ENCODE measurements at regions not wholly inside any gene's neighbourhood (a gene's known extent, or its start where the extent isn't known, plus 50 kb on each side); places are given as distances from the start of the nearest gene placed in this dataset.

GRCh38 chr5:92460505-92460904 is 1077.4 kb upstream of the ARRDC3 start:
- DNase-seq, result no peak

- DNase-seq, result no peak
These were observed 1076.5 kb upstream of the ARRDC3 start for GRCh38 chr5:92459654-92460053.

GRCh38 chr5:92455011-92455410 is 1071.9 kb upstream of the ARRDC3 start:
- DNase-seq, result no peak

GRCh38 chr5:92444888-92445287 is 1061.8 kb upstream of the ARRDC3 start:
- DNase-seq, result peak; percentile 7

- DNase-seq, result no peak
These were observed 1052.7 kb upstream of the ARRDC3 start for GRCh38 chr5:92435781-92436180.

GRCh38 chr5:92429646-92430045 is 1046.5 kb upstream of the ARRDC3 start:
- DNase-seq, result no peak

- DNase-seq, result no peak
These were observed 1045.3 kb upstream of the ARRDC3 start for GRCh38 chr5:92428415-92428814.

GRCh38 chr5:92424785-92425426 is 1041.8 kb upstream of the ARRDC3 start:
- DNase-seq, result no peak

GRCh38 chr5:92421942-92422341 is 1038.8 kb upstream of the ARRDC3 start:
- peak; percentile 2 for DNase-seq

- DNase-seq, result no peak
These were observed 1038.1 kb upstream of the ARRDC3 start for GRCh38 chr5:92421196-92421595.

GRCh38 chr5:92419261-92419660 is 1036.1 kb upstream of the ARRDC3 start:
- DNase-seq, result no peak

GRCh38 chr5:92418341-92418740 is 1035.2 kb upstream of the ARRDC3 start:
- no peak for DNase-seq

- DNase-seq, result no peak
These were observed 1026.0 kb upstream of the ARRDC3 start for GRCh38 chr5:92409134-92409533.

GRCh38 chr5:92402956-92403702 is 1020.0 kb upstream of the ARRDC3 start:
- DNase-seq, result peak; percentile 87

GRCh38 chr5:92402045-92402444 is 1018.9 kb upstream of the ARRDC3 start:
- DNase-seq, result no peak

- peak; percentile 81 for DNase-seq
These were observed 1018.4 kb upstream of the ARRDC3 start for GRCh38 chr5:92401492-92401891.

- no peak for DNase-seq
These were observed 1011.8 kb upstream of the ARRDC3 start for GRCh38 chr5:92394936-92395335.

GRCh38 chr5:92390657-92391056 is 1007.5 kb upstream of the ARRDC3 start:
- no peak for DNase-seq

GRCh38 chr5:92380069-92380770 is 997.1 kb upstream of the ARRDC3 start:
- DNase-seq, result no peak

GRCh38 chr5:92378966-92379611 is 996.0 kb upstream of the ARRDC3 start:
- no peak for DNase-seq

GRCh38 chr5:92374859-92375258 is 991.7 kb upstream of the ARRDC3 start:
- DNase-seq, result no peak

GRCh38 chr5:92372766-92373165 is 989.6 kb upstream of the ARRDC3 start:
- DNase-seq, result no peak

- DNase-seq, result no peak
These were observed 988.7 kb upstream of the ARRDC3 start for GRCh38 chr5:92371889-92372235.

Measured in NCI-H2171 treated with DMSO at 0.1 percent for 48 hours (cell line).